ENCODE measurements at regions not wholly inside any gene's neighbourhood (a gene's known extent, or its start where the extent isn't known, plus 50 kb on each side); places are given as distances from the start of the nearest gene placed in this dataset.
A peak's percentile ranks its signal among the peaks of the same experiment; 100 is the strongest.

- DNase-seq, result no peak
Measured at GRCh38 chr2:193668557-193669323, 1474.0 kb upstream of the TMEFF2 start.

- no peak for DNase-seq
Measured at GRCh38 chr2:193627927-193628272, 1433.2 kb upstream of the TMEFF2 start.

DNA sequence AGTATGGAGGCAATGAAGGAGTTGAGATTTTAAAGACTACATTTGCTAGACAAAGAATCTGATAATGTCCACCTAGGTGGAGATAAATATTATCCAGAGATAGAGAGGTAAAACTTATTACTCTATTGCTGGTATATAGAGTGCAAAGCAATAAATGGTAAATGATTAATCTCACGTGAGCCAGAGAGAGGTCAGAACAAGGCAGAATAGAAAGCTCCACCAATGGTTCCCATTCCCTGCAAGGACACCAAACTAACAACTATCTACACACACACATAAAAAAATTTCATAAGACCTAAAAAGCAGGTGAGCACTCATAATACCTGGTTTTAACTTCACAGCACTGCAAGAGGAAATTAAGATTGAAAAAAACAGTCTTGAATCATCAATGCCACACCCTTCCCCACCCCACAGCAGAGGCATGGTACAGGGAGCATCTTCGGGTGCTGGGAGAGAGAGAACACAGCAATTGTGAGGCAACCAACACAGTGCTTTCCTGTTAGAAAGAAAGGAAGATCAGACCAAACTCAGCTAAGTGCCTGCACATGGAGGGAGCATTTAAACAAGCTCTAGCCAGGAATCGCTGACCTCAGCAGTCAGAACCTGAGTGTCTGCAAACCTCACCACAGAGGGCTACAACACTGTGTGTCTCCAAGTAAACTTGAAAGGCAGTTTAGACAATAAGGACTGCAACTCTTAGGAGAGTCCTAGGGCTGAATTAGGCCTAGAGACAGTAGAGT, 1432.6 kb upstream of the TMEFF2 start:
- DNase-seq, result no peak

DNA sequence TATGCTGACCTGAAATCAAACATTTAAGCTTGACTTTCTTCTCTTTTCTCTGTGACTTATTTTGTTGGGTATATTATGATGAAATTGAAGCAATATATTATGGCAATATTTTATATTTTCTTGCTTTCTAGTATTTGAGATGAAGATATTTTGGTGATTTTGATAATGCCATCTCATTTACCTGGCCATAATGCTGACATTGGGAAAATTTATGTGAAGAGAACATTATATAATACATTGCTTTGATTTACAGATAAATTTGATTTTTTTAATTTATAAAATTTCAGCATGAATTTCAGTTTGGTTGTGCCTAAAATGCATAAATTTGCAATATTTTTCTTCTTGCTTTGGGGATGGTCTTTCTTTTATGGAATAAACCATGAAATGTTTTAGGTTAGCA, 1413.7 kb upstream of the TMEFF2 start:
- no peak for DNase-seq

- no peak for DNase-seq
Measured at GRCh38 chr2:193590831-193591230, 1396.1 kb upstream of the TMEFF2 start.

DNA sequence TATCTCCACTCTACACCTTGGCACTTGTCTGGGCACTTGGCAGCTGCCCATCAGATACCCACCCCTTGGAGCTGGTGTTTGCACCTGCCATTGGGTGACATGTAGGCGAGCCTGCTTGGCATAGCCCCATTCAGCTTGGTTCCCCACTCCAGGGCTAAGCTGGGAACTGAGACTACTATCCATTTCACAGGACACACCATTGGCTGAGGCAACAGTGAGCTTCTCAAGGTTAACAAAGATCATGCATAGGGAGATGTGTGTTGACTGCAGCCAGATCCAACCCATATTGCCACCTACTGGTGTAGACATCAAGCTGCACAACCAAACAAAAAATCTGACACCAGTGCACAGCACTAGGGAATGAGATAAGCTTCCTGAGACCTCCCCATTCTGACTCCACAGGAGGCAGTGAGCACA, 1389.8 kb upstream of the TMEFF2 start:
- DNase-seq, result peak; percentile 26

- peak; percentile 4 for DNase-seq
Measured at GRCh38 chr2:193583638-193584400, 1389.1 kb upstream of the TMEFF2 start.

DNA sequence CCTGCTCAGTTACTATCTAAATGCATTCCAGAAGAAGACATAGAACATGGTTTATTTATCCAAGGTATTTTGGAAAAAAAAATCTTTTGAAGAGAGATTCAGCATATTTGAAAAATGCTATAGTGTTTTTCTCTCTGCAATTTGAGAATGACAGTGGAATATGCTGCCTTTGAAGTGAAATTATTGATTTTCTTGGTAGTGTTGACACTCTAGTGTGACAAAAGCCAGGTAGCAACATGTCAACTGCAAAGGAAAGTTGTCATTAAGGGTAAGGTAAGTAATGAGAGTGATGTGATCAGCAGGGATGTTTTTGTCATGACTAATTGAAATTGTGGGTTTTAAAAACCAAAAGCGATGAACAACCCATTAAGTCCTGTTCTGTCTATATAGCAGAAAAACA, 1387.1 kb upstream of the TMEFF2 start:
- DNase-seq, result no peak

DNA sequence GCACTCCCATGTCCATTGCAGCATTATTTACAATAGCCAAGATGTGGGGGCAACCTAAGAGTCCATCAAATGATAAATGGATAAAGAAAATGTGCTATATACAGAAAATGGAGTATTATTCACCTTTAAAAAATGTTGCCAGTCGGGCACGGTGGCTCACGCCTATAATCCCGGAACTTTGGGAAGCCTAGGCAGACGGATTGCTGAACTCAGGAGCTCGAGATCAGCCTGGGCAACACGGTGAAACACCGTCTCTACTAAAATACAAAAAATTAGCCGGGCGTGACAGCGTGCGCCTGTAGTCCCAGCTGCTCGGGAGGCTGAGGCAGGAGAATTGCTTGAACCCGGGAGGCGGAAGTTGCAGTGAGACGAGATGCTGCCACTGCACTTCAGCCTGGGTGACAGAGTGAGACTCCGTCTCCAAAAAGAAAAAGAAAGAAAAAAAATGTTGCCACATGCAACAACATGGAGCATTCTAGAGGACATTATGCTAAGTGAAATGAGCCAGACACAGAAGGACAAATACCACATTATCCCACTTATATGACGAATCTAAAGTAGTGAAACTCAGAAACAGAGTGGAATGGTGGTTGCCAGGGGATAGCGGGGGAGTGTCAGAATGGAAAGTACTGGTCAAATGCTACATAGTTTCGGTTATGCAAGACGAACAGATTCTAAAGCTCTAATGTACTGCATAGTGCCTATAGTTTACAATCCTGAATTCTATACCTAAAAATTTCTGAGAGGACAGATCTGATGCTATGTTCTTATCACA, 1385.6 kb upstream of the TMEFF2 start:
- no peak for DNase-seq

DNA sequence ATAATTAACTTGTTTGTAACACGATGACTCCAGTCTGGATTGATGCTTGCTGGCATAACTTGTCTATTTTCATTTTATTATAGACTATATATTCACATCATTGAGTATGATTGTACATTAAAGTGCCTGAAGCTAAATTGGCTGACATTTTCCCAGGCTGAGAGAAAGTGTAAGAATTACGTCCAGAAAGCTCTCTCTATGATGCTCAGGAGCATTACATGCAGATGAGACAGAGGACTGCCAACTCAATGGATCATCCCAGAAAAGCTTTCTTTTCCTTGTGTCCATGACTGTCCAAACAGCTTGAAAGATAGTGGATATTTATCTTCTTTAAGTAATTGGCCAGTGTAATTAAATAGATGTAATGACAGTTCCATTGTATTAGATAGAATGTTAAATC, 1372.2 kb upstream of the TMEFF2 start:
- DNase-seq, result no peak

DNA sequence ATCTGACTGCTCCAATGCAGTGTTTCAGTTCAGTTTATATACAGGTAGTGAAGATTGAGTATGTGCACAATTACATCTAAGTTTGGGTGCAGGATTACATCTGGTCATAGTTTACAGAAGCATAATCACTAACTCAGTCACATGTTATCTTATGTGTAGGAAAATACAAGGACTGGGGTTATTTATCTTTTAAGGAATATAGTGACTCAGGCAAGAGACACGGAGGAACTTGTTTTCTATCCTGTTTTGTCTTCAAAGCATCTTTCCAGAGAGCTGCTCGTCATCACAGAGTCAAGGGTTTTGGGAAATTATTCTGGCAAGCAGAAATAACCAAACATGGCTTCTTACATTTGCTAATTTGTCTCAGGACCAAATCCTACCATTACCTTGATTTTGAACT, 1371.5 kb upstream of the TMEFF2 start:
- no peak for DNase-seq

- DNase-seq, result no peak
Measured at GRCh38 chr2:193562031-193562430, 1367.3 kb upstream of the TMEFF2 start.

GRCh38 chr2:193561054-193561453, 1366.3 kb upstream of the TMEFF2 start:
- DNase-seq, result peak; percentile 23

- peak; percentile 17 for DNase-seq
Measured at GRCh38 chr2:193556766-193557470, 1362.2 kb upstream of the TMEFF2 start.

DNA sequence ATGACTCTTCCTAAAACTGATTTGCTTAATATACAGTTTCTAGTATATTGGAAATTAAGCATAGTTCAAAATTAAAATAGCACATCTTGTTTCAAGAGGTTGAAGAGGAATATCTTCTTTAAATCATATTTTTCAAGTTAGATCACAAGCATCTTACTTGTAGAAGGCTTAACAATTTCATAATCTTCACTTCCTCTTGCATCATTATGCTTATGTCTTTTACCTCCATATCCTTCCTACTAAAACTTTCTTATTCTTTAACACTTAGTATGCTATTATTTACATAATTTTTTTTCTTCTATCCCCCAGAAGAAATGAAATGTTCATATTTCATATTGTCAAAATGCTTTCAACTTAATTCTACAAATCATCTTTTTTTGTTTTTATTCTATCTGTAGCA, 1354.9 kb upstream of the TMEFF2 start:
- DNase-seq, result peak; percentile 1

GRCh38 chr2:193542762-193543161, 1348.0 kb upstream of the TMEFF2 start:
- DNase-seq, result no peak

DNA sequence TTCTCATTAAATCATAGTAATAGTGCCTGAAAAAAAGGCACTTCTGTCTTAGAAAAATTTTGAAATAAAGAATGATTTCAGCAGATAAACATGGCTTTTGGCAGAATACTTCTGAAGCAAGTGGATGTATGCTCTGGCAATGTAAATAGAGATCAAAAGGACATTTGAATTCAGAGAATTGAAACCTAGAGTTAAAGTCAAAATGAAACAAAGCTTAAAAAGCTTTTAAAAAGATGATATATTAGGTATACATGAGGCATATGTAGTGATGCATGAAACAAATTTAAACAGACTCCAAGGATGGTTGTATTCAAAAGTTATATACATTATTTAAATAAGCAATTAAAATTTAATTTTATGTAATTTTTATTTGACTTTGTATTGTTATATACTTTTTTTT, 1344.5 kb upstream of the TMEFF2 start:
- DNase-seq, result no peak

GRCh38 chr2:193538061-193538460, 1343.3 kb upstream of the TMEFF2 start:
- DNase-seq, result no peak

DNA sequence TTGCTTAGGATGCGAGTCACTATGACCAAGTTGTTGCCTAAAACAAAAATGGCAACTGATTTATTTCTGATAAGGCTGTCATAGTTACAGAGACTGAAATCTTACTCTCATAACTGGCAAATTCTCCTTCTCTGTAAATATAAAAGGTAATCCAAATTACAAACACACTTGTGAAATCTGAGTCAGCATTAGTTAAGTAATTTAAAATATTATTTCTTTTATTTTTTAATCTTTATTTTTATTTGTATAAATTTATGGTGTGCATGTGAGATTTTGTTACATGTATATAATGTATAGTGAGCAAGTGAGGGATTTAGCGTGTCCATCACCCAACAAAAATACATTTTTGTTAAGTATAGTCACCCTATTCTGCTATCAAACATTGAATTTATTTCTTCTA, 1342.8 kb upstream of the TMEFF2 start:
- no peak for DNase-seq

GRCh38 chr2:193528458-193528857, 1333.7 kb upstream of the TMEFF2 start:
- DNase-seq, result no peak

- no peak for DNase-seq
Measured at GRCh38 chr2:193527146-193527545, 1332.4 kb upstream of the TMEFF2 start.

DNA sequence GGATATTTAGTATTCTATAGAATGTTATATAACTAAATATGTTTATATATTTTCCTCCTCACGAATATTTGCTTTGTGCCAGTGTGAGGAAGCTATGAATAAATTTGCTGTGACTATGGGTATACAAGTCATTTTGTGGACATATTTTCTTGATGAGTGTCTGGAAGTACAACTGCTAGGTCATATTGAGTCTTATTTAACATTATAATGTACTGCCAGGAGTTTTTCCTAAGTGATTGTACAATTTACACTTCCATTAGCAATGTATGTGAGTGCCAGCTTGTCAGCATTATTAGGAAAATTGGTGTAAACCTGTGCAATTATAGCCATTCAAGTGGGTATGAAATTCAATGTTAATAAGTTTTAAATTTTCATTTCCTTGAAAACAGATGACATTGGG, 1328.9 kb upstream of the TMEFF2 start:
- peak; percentile 1 for DNase-seq

All from fibroblast of skin of abdomen (primary cell).